ENCODE measurements at regions not wholly inside any gene's neighbourhood (a gene's known extent, or its start where the extent isn't known, plus 50 kb on each side); places are given as distances from the start of the nearest gene placed in this dataset.

DNA sequence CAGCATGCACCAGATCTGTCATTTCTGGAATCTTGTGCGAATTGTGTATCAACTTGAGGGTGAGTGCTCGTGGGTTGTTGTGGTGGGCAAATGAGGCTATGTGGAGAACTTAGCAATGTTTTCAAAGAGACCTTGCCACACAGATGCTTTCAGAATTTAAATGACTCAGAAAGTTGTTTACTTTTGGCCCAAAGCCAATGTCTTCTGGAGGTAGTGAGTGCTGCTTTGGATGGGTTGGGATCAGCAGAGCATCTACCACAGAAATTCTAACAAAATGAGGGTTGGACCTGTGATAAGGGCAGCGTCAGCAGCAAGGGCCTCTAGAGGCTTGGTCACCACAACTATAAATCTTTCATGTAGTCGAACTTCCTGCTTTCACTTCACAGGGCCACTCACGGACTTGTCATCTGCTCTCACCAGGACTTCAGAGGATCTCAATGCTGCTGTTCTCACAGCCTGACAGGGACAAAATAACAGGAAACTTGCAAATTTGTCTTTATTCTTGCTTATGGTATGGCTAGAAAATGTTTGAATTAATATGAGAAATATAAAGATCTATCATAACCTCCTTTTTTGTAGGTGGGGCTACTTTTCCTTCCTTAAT lies 111.4 kb downstream of the DACT1 start:
- no peak for TF ChIP-seq POLR2A (IDR thresholded peaks at IDR 0.05)
- TF ChIP-seq, protein P1, sequence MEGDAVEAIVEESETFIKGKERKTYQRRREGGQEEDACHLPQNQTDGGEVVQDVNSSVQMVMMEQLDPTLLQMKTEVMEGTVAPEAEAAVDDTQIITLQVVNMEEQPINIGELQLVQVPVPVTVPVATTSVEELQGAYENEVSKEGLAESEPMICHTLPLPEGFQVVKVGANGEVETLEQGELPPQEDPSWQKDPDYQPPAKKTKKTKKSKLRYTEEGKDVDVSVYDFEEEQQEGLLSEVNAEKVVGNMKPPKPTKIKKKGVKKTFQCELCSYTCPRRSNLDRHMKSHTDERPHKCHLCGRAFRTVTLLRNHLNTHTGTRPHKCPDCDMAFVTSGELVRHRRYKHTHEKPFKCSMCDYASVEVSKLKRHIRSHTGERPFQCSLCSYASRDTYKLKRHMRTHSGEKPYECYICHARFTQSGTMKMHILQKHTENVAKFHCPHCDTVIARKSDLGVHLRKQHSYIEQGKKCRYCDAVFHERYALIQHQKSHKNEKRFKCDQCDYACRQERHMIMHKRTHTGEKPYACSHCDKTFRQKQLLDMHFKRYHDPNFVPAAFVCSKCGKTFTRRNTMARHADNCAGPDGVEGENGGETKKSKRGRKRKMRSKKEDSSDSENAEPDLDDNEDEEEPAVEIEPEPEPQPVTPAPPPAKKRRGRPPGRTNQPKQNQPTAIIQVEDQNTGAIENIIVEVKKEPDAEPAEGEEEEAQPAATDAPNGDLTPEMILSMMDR (IDR thresholded peaks at IDR 0.05): no peak

Data from adrenal gland (tissue), 5 donors.